Activated B cell treated with CpG ODN at 0.5 μM for 24 hours (primary cell): ENCODE measurements at regions not wholly inside any gene's neighbourhood (a gene's known extent, or its start where the extent isn't known, plus 50 kb on each side); places are given as distances from the start of the nearest gene placed in this dataset.
A peak's percentile ranks its signal among the peaks of the same experiment; 100 is the strongest.

ENCODE experiments used
- ATAC-seq: fragments of 200-7000 bp; cut with Tn5 transposase; one replicate; pipeline ENCODE4 v1.10.0; 2021; ENCODE audit warnings: low read depth, mild to moderate bottlenecking, moderate library complexity
- CTCF ChIA-PET: fragments of 350-600 bp; sonication (Branson Sonifier 250); formaldehyde crosslinking; loops from one replicate; lab custom pipeline; 2021; ENCODE audit warnings: antibody characterized with exemption; lab: Charles Lee
- POLR2A ChIA-PET: fragments of 350-600 bp; sonication (Branson Sonifier 250); formaldehyde crosslinking; loops from one replicate; lab custom pipeline; 2021; ENCODE audit warnings: antibody characterized with exemption; lab: Charles Lee
- DNase-seq: peaks from one replicate; pipeline ENCODE4 v3.0.0; 2022
- H3K27ac Mint-ChIP-seq: one replicate; pipeline ENCODE4 v1.8.0; 2020; ENCODE audit warnings: mixed read lengths
- H3K27me3 Mint-ChIP-seq: one replicate; pipeline ENCODE4 v1.8.0; 2021; ENCODE audit warnings: mixed read lengths
- H3K36me3 Mint-ChIP-seq: one replicate; pipeline ENCODE4 v1.8.0; 2021; ENCODE audit warnings: low read depth, mixed read lengths
- H3K4me1 Mint-ChIP-seq: one replicate; pipeline ENCODE4 v1.8.0; 2021; ENCODE audit warnings: mixed read lengths
- H3K4me3 Mint-ChIP-seq: one replicate; pipeline ENCODE4 v1.8.0; 2020; ENCODE audit warnings: mild to moderate bottlenecking, mixed read lengths
- H3K9me3 Mint-ChIP-seq: one replicate; pipeline ENCODE4 v1.8.0; 2020; ENCODE audit warnings: mixed read lengths
- intact Hi-C: fragments of 100-400 bp; cut with micrococcal nuclease; formaldehyde crosslinking; loops from one replicate; pipeline ENCODE4 v1.15.1; 2024
- TF ChIP-seq, protein P1 (sequence below): fragments of 200-600 bp; IDR thresholded peaks from one replicate; pipeline ENCODE4 v1.8.0; 2022; ENCODE audit warnings: antibody characterized with exemption, mild to moderate bottlenecking

DNA sequence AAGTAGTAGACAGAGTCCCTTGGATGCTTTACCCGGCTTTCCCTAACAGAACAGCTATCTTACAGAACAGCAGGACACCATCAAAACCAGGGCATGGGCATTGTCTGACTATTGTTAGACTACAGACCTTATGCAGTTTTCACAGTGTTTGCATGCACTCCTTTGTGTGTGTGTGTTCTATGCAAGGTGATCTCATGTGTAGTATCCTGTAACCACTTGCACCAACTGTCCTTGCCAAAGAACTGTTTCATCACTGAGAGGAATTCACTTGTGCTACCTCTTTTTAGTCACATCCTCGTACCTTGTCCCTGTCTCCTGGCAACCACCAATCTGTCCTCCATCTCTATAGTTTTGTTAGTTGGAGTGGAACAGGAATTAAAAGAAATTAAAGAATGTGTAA is 183.6 kb upstream of the PZP start:
- DNase-seq (no peak), ATAC-seq (no peak)
- ChIA-PET POLR2A (no interaction called here), CTCF (no interaction called here)
- Mint-ChIP-seq H3K27ac (no peak overlapping the region), H3K36me3 (peaks cover 2% of the 10 kb centered on the region), H3K9me3 (no peaks in the 10 kb centered on the region), H3K4me1 (peaks cover 20% of the 10 kb centered on the region), H3K4me3 (no peak overlapping the region), H3K27me3 (no peaks in the 10 kb centered on the region)
- TF ChIP-seq, protein P1, sequence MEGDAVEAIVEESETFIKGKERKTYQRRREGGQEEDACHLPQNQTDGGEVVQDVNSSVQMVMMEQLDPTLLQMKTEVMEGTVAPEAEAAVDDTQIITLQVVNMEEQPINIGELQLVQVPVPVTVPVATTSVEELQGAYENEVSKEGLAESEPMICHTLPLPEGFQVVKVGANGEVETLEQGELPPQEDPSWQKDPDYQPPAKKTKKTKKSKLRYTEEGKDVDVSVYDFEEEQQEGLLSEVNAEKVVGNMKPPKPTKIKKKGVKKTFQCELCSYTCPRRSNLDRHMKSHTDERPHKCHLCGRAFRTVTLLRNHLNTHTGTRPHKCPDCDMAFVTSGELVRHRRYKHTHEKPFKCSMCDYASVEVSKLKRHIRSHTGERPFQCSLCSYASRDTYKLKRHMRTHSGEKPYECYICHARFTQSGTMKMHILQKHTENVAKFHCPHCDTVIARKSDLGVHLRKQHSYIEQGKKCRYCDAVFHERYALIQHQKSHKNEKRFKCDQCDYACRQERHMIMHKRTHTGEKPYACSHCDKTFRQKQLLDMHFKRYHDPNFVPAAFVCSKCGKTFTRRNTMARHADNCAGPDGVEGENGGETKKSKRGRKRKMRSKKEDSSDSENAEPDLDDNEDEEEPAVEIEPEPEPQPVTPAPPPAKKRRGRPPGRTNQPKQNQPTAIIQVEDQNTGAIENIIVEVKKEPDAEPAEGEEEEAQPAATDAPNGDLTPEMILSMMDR: no peak
- intact Hi-C loops: no loop called here

- Mint-ChIP-seq H3K27me3 (no peaks in the 10 kb centered on the region), H3K9me3 (no peaks in the 10 kb centered on the region), H3K4me3 (no peak overlapping the region), H3K36me3 (no peaks in the 10 kb centered on the region), H3K27ac (no peak overlapping the region), H3K4me1 (peaks cover 20% of the 10 kb centered on the region)
- no peak for ATAC-seq
- no peak for DNase-seq
- intact Hi-C loops: no loop called here
- CTCF ChIA-PET: no interaction called here
- TF ChIP-seq, protein P1: no peak
- POLR2A ChIA-PET: no interaction called here
Measured at GRCh38 chr12:9390761-9391160, 182.6 kb upstream of the PZP start.

DNA sequence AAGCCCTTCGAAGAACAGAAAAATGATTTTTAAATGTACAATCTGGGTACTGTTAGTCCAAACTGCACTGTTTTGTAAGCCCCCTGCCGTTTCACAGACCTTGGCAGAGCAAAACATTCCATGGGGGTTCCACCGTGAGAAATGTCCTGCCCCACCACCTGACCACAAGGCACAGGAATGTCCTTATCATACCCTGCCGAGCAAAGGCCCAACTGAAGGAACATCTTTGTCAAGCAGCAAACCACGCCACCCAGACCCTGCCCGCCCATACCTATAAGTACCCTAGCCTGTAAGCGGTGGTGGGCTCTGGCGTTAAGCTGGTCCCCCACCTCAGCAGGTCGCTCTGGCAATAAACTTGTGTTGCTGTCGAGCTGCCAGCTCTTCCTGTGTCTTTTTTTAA is 181.6 kb upstream of the PZP start:
- ChIA-PET POLR2A (no interaction called here), CTCF (no interaction called here)
- H3K27ac Mint-ChIP-seq: no peak overlapping the region
- H3K4me1 Mint-ChIP-seq: peaks cover 20% of the 10 kb centered on the region
- DNase-seq (no peak), ATAC-seq (no peak)
- TF ChIP-seq, protein P1: no peak
- intact Hi-C loops: no loop called here
- H3K36me3 Mint-ChIP-seq: no peaks in the 10 kb centered on the region
- no peak overlapping the region for H3K4me3 Mint-ChIP-seq
- no peaks in the 10 kb centered on the region for H3K9me3 Mint-ChIP-seq
- no peaks in the 10 kb centered on the region for H3K27me3 Mint-ChIP-seq

DNA sequence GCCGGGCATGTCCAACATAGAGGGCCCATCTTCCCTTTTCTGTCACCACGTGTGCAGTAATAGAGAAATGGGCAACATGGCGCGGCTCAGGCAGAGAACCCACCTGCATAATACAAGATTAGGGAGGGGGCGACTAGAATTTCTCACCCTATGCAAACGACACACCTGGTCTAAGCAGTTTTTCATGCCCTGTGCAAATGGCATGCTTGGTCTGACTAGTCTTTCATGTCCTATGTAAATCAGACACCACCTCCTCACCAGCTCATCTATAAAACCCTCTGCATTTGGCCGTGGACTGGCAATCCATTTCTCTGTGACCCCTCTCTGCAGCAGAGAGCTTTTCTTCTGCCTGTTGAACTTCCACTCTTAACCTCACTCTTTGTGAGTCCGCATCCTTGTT is 180.2 kb upstream of the PZP start:
- peak; percentile 52 for ATAC-seq
- peaks cover 22% of the 10 kb centered on the region for H3K4me1 Mint-ChIP-seq
- ChIA-PET CTCF (no interaction called here), POLR2A (no interaction called here)
- H3K9me3 Mint-ChIP-seq: no peaks in the 10 kb centered on the region
- H3K27ac Mint-ChIP-seq: no peak overlapping the region
- DNase-seq: no peak
- no peak overlapping the region for H3K4me3 Mint-ChIP-seq
- TF ChIP-seq, protein P1: no peak
- intact Hi-C loops: no loop called here
- H3K27me3 Mint-ChIP-seq: no peaks in the 10 kb centered on the region
- no peaks in the 10 kb centered on the region for H3K36me3 Mint-ChIP-seq

- no peaks in the 10 kb centered on the region for H3K27me3 Mint-ChIP-seq
- ChIA-PET CTCF (no interaction called here), POLR2A (no interaction called here)
- peaks cover 22% of the 10 kb centered on the region for H3K4me1 Mint-ChIP-seq
- intact Hi-C loops: no loop called here
- ATAC-seq (peak; percentile 28), DNase-seq (no peak)
- H3K27ac Mint-ChIP-seq: no peak overlapping the region
- H3K9me3 Mint-ChIP-seq: no peaks in the 10 kb centered on the region
- TF ChIP-seq, protein P1: no peak
- H3K36me3 Mint-ChIP-seq: no peaks in the 10 kb centered on the region
- H3K4me3 Mint-ChIP-seq: no peak overlapping the region
Measured at GRCh38 chr12:9387450-9387849, 179.3 kb upstream of the PZP start.
